ENCODE measurements at regions not wholly inside any gene's neighbourhood (a gene's known extent, or its start where the extent isn't known, plus 50 kb on each side); places are given as distances from the start of the nearest gene placed in this dataset.
A peak's percentile ranks its signal among the peaks of the same experiment; 100 is the strongest.

DNA sequence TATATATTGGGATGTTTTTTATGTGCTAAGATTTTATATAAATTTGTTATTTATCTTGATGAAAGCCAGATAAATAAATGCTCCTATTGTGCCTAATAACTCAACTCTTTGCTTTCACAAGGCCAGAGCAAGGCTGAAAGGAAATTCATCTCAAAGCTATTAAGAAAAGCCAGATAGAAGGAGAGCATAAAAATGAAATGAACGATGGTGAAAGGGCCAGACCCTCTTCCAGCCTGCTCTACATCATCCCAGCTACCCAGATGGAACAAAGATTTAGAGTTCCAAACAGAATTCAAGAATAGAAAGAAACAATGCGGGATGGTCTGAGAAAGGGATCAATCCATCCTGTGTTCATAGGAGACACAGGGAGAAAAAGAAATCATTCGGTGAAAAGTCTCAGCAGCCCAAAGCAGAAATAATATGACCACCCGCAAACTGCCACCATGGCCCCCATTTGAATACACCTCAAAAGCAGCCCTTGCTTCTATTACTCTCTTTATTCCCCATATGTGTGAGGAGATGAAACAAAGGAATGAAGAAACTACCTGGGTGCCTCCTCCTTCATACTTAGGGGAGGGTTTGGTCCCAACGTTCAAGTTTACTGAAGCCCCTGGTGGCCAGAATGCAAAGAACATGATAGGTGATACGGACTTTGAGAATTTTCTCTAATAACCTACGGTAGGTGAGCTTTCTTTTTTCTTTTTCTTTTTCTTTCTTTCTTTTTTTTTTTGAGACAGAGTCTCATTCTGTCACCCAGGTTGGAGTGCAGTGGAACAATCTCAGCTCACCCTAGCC, 110.1 kb upstream of the FBXO11 start:
- intact Hi-C loops (cut with micrococcal nuclease) (no loop called here), in situ Hi-C loops (cut with MboI) (no loop called here)
- Histone ChIP-seq H3K27ac (ENCODE audit: extremely low read depth, low read depth, low read length) (no peak overlapping the region), H4K20me1 (replicated peaks; ENCODE audit: control insufficient read depth, insufficient read depth, low read length) (no peaks in the 10 kb centered on the region), H3K27me3 (ENCODE audit: control insufficient read depth in 2 of 2, insufficient read depth in 2 of 2, low read length in 2 of 2) (peaks cover 3 to 6% of the 10 kb centered on the region in 2 experiments; a peak in 3 of 5 replicates), H2AFZ (ENCODE audit: low read depth, low read length) (no peak overlapping the region), H3K4me2 (ENCODE audit: insufficient read depth, low read length) (no peak overlapping the region), H3K4me1 (replicated peaks in 1 of 2; ENCODE audit: control insufficient read depth in 2 of 2, insufficient read depth in 2 of 2, low read length in 2 of 2) (no peaks in the 10 kb centered on the region), H3K9me3 (replicated peaks; ENCODE audit: control insufficient read depth, insufficient read depth, low read depth, low read length) (no peaks in the 10 kb centered on the region), H3K79me2 (ENCODE audit: control insufficient read depth, insufficient read depth, low read length) (no peaks in the 10 kb centered on the region), H3K36me3 (ENCODE audit: control insufficient read depth, insufficient read depth, low read length) (no peaks in the 10 kb centered on the region), H3K9ac (ENCODE audit: insufficient read depth in 1 of 2, low read depth in 2 of 2, low read length in 2 of 2) (no peak overlapping the region), H3K9me1 (ENCODE audit: control insufficient read depth, insufficient read depth, low read length) (no peaks in the 10 kb centered on the region), H3K4me3 (no peak overlapping the region)
- BruUV-seq (replicated peaks): no TSS peak
- ChIA-PET POLR2A (interaction anchor here (0.6 kb wide), 1 partner anchor 95 kb away, joined by 3 read pairs; no protein-coding TSS in a partner anchor), CTCF (ENCODE audit: low intra/inter-chr PET ratio) (interaction anchor here (0.6 kb wide), 1 partner anchor 100 kb away, joined by 3 read pairs; no protein-coding TSS in a partner anchor)
- DNase-seq (ENCODE audit: extremely low read depth in 1 of 4, low spot score in 3 of 4): peak; percentile 31 to 34 (median 33)
- 14% methylated on average over 7 of the region's 7 CpGs for WGBS (ENCODE audit: insufficient coverage, low coverage, missing lambda C conversion rate)
- peak in 1 of 2 experiments; percentile 28; a peak in 1 of 4 replicates for TF ChIP-seq RAD21 (CRISPR knock-in tag; conservative IDR thresholded peaks at IDR 0.05 in 1 of 2, IDR thresholded peaks at IDR 0.05 in 1 of 2)
- peak; percentile 43; the same call in 1 of the 2 replicates for TF ChIP-seq TEAD4 (IDR thresholded peaks at IDR 0.05; ENCODE audit: low read length)
- TF ChIP-seq TEAD4 (CRISPR knock-in tag; IDR thresholded peaks at IDR 0.05; ENCODE audit: borderline replicate concordance): no peak
- TF ChIP-seq NRF1 (conservative IDR thresholded peaks at IDR 0.05 in 1 of 2, IDR thresholded peaks at IDR 0.05 in 1 of 2): no peak
- TF ChIP-seq TEAD2 (tag; IDR thresholded peaks at IDR 0.05): peak; percentile 58; the same call in 1 of the 2 replicates
- TF ChIP-seq, protein P1, sequence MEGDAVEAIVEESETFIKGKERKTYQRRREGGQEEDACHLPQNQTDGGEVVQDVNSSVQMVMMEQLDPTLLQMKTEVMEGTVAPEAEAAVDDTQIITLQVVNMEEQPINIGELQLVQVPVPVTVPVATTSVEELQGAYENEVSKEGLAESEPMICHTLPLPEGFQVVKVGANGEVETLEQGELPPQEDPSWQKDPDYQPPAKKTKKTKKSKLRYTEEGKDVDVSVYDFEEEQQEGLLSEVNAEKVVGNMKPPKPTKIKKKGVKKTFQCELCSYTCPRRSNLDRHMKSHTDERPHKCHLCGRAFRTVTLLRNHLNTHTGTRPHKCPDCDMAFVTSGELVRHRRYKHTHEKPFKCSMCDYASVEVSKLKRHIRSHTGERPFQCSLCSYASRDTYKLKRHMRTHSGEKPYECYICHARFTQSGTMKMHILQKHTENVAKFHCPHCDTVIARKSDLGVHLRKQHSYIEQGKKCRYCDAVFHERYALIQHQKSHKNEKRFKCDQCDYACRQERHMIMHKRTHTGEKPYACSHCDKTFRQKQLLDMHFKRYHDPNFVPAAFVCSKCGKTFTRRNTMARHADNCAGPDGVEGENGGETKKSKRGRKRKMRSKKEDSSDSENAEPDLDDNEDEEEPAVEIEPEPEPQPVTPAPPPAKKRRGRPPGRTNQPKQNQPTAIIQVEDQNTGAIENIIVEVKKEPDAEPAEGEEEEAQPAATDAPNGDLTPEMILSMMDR (IDR thresholded peaks at IDR 0.05 in 2 of 3, conservative IDR thresholded peaks at IDR 0.05 in 1 of 3; ENCODE audit: insufficient read depth in 2 of 3, low read depth in 1 of 3, low read length in 3 of 3): peak; percentile 50 to 55 (median 54); a peak in 5 of 6 replicates
- TF ChIP-seq TEAD1 (CRISPR knock-in tag; IDR thresholded peaks at IDR 0.05): 0 out of 4 replicates have a peak, but pooled peaks of 1 of the 2 experiments have one; percentile 35
- peak; percentile 78 for FAIRE-seq
- ATAC-seq: peak; percentile 85

All from K562 (cell line).